Keratinocyte (primary cell): ENCODE measurements at regions not wholly inside any gene's neighbourhood (a gene's known extent, or its start where the extent isn't known, plus 50 kb on each side); places are given as distances from the start of the nearest gene placed in this dataset.

ENCODE experiments used
- DNase-seq: peaks from one replicate; pipeline ENCODE4 v3.0.0-alpha.2; 2011; ENCODE audit warnings: low read depth, missing footprints, low spot score
- FAIRE-seq: peaks from 2 replicates; lab custom pipeline; 2011; peaks lifted over from hg19 to GRCh38; lab: Jason Lieb, UNC
- H2AFZ ChIP-seq: 2 replicates; pipeline ENCODE4 v1.6.0; 2012; ENCODE audit warnings: low read length, control low read depth, inconsistent platforms; ENCODE audit not compliant: control insufficient read depth
- H3K27ac ChIP-seq: 2 replicates; pipeline ENCODE4 v1.5.1; 2011; ENCODE audit warnings: low read length; ENCODE audit not compliant: control insufficient read depth, insufficient read depth
- H3K27me3 ChIP-seq: 3 replicates; pipeline ENCODE4 v1.6.0; 2011; ENCODE audit warnings: low read length; ENCODE audit not compliant: control insufficient read depth, insufficient read depth; ENCODE audit errors: extremely low read depth
- H3K36me3 ChIP-seq, 2 experiments: 2 replicates in 1 of 2; 3 replicates in 1 of 2; pipeline ENCODE4 v1.5.1; 2011; ENCODE audit warnings: low read length in 2 of 2, mild to moderate bottlenecking in 1 of 2; ENCODE audit not compliant: control insufficient read depth in 2 of 2, insufficient read depth in 2 of 2; ENCODE audit errors: extremely low read depth in 1 of 2
- H3K4me1 ChIP-seq: 3 replicates; pipeline ENCODE4 v1.5.1; 2011; ENCODE audit warnings: low read length; ENCODE audit not compliant: control insufficient read depth, insufficient read depth; ENCODE audit errors: extremely low read depth
- H3K4me2 ChIP-seq: 3 replicates; pipeline ENCODE4 v1.6.0; 2011; ENCODE audit warnings: low read depth, low read length; ENCODE audit not compliant: control insufficient read depth, insufficient read depth; ENCODE audit errors: extremely low read depth
- H3K4me3 ChIP-seq, 3 experiments: fragments of 200-600 bp in 1 of 3; sonication (generic) in 1 of 3; 2 replicates in 2 of 3; 3 replicates in 1 of 3; pipeline ENCODE4 v1.5.1; 2011 to 2016; ENCODE audit warnings: low read length in 3 of 3, mild to moderate bottlenecking in 3 of 3, control low read depth in 2 of 3, inconsistent platforms in 1 of 3, low read depth in 1 of 3, mixed read lengths in 1 of 3, mixed run types in 1 of 3, moderate library complexity in 1 of 3; ENCODE audit not compliant: control insufficient read depth in 2 of 3, insufficient read depth in 2 of 3; ENCODE audit errors: extremely low read depth in 1 of 3
- H3K79me2 ChIP-seq: 2 replicates; pipeline ENCODE4 v1.6.0; 2012; ENCODE audit warnings: low read length; ENCODE audit not compliant: control insufficient read depth, insufficient read depth
- H3K9ac ChIP-seq: 3 replicates; pipeline ENCODE4 v1.6.0; 2011; ENCODE audit warnings: low read length; ENCODE audit not compliant: control insufficient read depth, insufficient read depth; ENCODE audit errors: extremely low read depth
- H3K9me1 ChIP-seq: 3 replicates; pipeline ENCODE4 v1.6.0; 2011; ENCODE audit warnings: low read length; ENCODE audit not compliant: control insufficient read depth, insufficient read depth; ENCODE audit errors: extremely low read depth
- H3K9me3 ChIP-seq: 2 replicates; pipeline ENCODE4 v1.5.1; 2012; ENCODE audit warnings: low read depth, low read length; ENCODE audit not compliant: control insufficient read depth
- H4K20me1 ChIP-seq: 3 replicates; pipeline ENCODE4 v1.6.0; 2011; ENCODE audit warnings: low read length; ENCODE audit not compliant: control insufficient read depth, insufficient read depth; ENCODE audit errors: extremely low read depth
- EZH2 ChIP-seq: IDR thresholded peaks from one replicate; pipeline ENCODE4 v1.6.1; 2012; ENCODE audit warnings: inconsistent platforms, mild to moderate bottlenecking, low read length, moderate library complexity
- dilution Hi-C: fragments of 300-500 bp; cut with MboI; formaldehyde crosslinking; loops from one replicate; pipeline ENCODE4 v1.7.0; 2020; ENCODE audit warnings: low sequenced_read_pairs; ENCODE audit not compliant: extremely low pct_ligation_motif_present
- TF ChIP-seq, protein P1 (sequence below), 3 experiments: IDR thresholded peaks in 1 of 3; conservative IDR thresholded peaks in 1 of 3; optimal IDR thresholded peaks in 1 of 3; 2 replicates in 2 of 3; 3 replicates in 1 of 3; pipeline versions ENCODE3 to v1.5.1; 2011; ENCODE audit warnings: low read length in 3 of 3, mild to moderate bottlenecking in 3 of 3, moderate library complexity in 2 of 3, control low read depth in 1 of 3, inconsistent platforms in 1 of 3; ENCODE audit not compliant: insufficient read depth in 2 of 3; ENCODE audit errors: extremely low read depth in 1 of 3

GRCh38 chr9:105050296-105050695 is 122.3 kb upstream of the ABCA1 start:
- Histone ChIP-seq H3K4me1 (peaks cover 25% of the 10 kb centered on the region), H3K79me2 (no peaks in the 10 kb centered on the region), H3K4me3 (no peak overlapping the region), H3K27ac (no peak overlapping the region), H4K20me1 (no peaks in the 10 kb centered on the region), H3K9ac (no peak overlapping the region), H2AFZ (no peak overlapping the region), H3K4me2 (no peak overlapping the region), H3K9me3 (no peaks in the 10 kb centered on the region), H3K27me3 (no peaks in the 10 kb centered on the region), H3K9me1 (peaks cover 2% of the 10 kb centered on the region), H3K36me3 (no peaks in the 10 kb centered on the region)
- dilution Hi-C loops: no loop called here
- no peak for TF ChIP-seq EZH2
- TF ChIP-seq, protein P1, sequence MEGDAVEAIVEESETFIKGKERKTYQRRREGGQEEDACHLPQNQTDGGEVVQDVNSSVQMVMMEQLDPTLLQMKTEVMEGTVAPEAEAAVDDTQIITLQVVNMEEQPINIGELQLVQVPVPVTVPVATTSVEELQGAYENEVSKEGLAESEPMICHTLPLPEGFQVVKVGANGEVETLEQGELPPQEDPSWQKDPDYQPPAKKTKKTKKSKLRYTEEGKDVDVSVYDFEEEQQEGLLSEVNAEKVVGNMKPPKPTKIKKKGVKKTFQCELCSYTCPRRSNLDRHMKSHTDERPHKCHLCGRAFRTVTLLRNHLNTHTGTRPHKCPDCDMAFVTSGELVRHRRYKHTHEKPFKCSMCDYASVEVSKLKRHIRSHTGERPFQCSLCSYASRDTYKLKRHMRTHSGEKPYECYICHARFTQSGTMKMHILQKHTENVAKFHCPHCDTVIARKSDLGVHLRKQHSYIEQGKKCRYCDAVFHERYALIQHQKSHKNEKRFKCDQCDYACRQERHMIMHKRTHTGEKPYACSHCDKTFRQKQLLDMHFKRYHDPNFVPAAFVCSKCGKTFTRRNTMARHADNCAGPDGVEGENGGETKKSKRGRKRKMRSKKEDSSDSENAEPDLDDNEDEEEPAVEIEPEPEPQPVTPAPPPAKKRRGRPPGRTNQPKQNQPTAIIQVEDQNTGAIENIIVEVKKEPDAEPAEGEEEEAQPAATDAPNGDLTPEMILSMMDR (optimal IDR thresholded peaks at IDR 0.05 in 1 of 3, IDR thresholded peaks at IDR 0.05 in 1 of 3, conservative IDR thresholded peaks at IDR 0.05 in 1 of 3; ENCODE audit: extremely low read depth in 1 of 3, insufficient read depth in 2 of 3, low read length in 3 of 3): no peak
- FAIRE-seq (no peak), DNase-seq (no peak)

DNA sequence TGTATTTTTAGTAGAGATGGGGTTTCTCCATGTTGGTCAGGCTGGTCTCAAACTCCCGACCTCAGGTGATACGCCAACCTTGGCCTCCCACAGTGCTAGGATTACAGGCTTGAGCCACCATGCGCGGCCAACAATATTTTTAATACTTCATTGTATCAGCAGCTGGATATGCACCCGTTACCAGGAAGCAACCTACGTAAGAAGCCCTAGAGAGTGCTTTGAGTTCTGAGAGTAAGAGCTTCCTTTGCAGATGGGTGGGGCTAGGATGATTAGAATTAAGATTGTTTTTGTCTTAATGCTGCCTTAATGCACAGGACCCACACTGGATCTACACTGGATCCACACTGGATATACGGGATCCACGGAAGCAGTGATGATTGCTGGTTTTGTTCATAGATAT is 123.9 kb upstream of the ABCA1 start:
- H3K4me2 ChIP-seq: no peak overlapping the region
- peaks cover 25% of the 10 kb centered on the region for H3K4me1 ChIP-seq
- H4K20me1 ChIP-seq: no peaks in the 10 kb centered on the region
- dilution Hi-C loops: no loop called here
- H3K36me3 ChIP-seq: no peaks in the 10 kb centered on the region
- FAIRE-seq: no peak
- DNase-seq: no peak
- no peak overlapping the region for H3K4me3 ChIP-seq
- no peaks in the 10 kb centered on the region for H3K27me3 ChIP-seq
- H3K27ac ChIP-seq: no peak overlapping the region
- H3K9me3 ChIP-seq: no peaks in the 10 kb centered on the region
- H2AFZ ChIP-seq: no peak overlapping the region
- no peaks in the 10 kb centered on the region for H3K79me2 ChIP-seq
- H3K9ac ChIP-seq: no peak overlapping the region
- TF ChIP-seq, protein P1 (optimal IDR thresholded peaks at IDR 0.05 in 1 of 3, IDR thresholded peaks at IDR 0.05 in 1 of 3, conservative IDR thresholded peaks at IDR 0.05 in 1 of 3; ENCODE audit: extremely low read depth in 1 of 3, insufficient read depth in 2 of 3, low read length in 3 of 3): no peak
- no peak for TF ChIP-seq EZH2
- peaks cover 2% of the 10 kb centered on the region for H3K9me1 ChIP-seq
